ENCODE measurements at regions not wholly inside any gene's neighbourhood (a gene's known extent, or its start where the extent isn't known, plus 50 kb on each side); places are given as distances from the start of the nearest gene placed in this dataset.

DNA sequence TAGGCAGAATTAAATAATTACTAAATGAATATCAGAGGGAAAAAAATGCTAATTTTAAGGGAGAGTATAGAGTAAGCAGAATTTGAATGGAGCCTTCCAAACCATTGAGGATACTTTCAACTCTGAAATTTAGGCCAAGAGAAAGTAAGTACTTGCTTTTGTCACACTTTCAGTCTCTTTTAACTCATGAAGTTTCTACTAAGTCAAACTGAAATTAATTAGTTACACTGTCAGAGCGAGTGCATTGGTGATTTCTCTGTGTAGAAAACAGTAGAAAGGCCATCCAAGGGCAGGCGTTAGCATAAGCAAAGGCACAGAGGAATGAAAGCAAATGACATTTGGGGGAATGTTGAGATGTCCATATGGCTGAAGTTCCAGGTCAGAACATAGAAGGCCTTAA is 92.9 kb downstream of the PLEKHG1 start:
- TF ChIP-seq, protein P1, sequence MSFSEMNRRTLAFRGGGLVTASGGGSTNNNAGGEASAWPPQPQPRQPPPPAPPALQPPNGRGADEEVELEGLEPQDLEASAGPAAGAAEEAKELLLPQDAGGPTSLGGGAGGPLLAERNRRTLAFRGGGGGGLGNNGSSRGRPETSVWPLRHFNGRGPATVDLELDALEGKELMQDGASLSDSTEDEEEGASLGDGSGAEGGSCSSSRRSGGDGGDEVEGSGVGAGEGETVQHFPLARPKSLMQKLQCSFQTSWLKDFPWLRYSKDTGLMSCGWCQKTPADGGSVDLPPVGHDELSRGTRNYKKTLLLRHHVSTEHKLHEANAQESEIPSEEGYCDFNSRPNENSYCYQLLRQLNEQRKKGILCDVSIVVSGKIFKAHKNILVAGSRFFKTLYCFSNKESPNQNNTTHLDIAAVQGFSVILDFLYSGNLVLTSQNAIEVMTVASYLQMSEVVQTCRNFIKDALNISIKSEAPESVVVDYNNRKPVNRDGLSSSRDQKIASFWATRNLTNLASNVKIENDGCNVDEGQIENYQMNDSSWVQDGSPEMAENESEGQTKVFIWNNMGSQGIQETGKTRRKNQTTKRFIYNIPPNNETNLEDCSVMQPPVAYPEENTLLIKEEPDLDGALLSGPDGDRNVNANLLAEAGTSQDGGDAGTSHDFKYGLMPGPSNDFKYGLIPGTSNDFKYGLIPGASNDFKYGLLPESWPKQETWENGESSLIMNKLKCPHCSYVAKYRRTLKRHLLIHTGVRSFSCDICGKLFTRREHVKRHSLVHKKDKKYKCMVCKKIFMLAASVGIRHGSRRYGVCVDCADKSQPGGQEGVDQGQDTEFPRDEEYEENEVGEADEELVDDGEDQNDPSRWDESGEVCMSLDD (tag by site-specific recombination; IDR thresholded peaks at IDR 0.05): no peak
- TF ChIP-seq, protein P2, sequence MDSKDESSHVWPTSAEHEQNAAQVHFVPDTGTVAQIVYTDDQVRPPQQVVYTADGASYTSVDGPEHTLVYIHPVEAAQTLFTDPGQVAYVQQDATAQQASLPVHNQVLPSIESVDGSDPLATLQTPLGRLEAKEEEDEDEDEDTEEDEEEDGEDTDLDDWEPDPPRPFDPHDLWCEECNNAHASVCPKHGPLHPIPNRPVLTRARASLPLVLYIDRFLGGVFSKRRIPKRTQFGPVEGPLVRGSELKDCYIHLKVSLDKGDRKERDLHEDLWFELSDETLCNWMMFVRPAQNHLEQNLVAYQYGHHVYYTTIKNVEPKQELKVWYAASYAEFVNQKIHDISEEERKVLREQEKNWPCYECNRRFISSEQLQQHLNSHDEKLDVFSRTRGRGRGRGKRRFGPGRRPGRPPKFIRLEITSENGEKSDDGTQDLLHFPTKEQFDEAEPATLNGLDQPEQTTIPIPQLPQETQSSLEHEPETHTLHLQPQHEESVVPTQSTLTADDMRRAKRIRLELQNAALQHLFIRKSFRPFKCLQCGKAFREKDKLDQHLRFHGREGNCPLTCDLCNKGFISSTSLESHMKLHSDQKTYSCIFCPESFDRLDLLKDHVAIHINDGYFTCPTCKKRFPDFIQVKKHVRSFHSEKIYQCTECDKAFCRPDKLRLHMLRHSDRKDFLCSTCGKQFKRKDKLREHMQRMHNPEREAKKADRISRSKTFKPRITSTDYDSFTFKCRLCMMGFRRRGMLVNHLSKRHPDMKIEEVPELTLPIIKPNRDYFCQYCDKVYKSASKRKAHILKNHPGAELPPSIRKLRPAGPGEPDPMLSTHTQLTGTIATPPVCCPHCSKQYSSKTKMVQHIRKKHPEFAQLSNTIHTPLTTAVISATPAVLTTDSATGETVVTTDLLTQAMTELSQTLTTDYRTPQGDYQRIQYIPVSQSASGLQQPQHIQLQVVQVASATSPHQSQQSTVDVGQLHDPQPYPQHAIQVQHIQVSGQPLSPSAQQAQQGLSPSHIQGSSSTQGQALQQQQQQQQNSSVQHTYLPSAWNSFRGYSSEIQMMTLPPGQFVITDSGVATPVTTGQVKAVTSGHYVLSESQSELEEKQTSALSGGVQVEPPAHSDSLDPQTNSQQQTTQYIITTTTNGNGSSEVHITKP (tag by site-specific recombination; IDR thresholded peaks at IDR 0.05): no peak
- no peak for TF ChIP-seq IKZF3 (tag by site-specific recombination; IDR thresholded peaks at IDR 0.05)
- no peak for TF ChIP-seq ZBTB7A (tag by site-specific recombination; IDR thresholded peaks at IDR 0.05; ENCODE audit: low read depth)
- no peak for TF ChIP-seq KLF1 (tag by site-specific recombination; IDR thresholded peaks at IDR 0.05)
- no peak for TF ChIP-seq ZNF274 (IDR thresholded peaks at IDR 0.05; ENCODE audit: low read length)
- TF ChIP-seq ZNF274 (tag by site-specific recombination; IDR thresholded peaks at IDR 0.05; ENCODE audit: borderline replicate concordance): no peak
- no peak for TF ChIP-seq ZNF707 (tag by site-specific recombination; IDR thresholded peaks at IDR 0.05)
- TF ChIP-seq, protein P3, sequence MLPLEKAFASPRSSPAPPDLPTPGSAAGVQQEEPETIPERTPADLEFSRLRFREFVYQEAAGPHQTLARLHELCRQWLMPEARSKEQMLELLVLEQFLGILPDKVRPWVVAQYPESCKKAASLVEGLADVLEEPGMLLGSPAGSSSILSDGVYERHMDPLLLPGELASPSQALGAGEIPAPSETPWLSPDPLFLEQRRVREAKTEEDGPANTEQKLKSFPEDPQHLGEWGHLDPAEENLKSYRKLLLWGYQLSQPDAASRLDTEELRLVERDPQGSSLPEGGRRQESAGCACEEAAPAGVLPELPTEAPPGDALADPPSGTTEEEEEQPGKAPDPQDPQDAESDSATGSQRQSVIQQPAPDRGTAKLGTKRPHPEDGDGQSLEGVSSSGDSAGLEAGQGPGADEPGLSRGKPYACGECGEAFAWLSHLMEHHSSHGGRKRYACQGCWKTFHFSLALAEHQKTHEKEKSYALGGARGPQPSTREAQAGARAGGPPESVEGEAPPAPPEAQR (tag by site-specific recombination; IDR thresholded peaks at IDR 0.05): no peak
